ENCODE measurements at regions not wholly inside any gene's neighbourhood (a gene's known extent, or its start where the extent isn't known, plus 50 kb on each side); places are given as distances from the start of the nearest gene placed in this dataset.

GRCh38 chr21:27114111-27114510 lies 147.2 kb upstream of the ADAMTS5 start:
- no peak for FAIRE-seq

DNA sequence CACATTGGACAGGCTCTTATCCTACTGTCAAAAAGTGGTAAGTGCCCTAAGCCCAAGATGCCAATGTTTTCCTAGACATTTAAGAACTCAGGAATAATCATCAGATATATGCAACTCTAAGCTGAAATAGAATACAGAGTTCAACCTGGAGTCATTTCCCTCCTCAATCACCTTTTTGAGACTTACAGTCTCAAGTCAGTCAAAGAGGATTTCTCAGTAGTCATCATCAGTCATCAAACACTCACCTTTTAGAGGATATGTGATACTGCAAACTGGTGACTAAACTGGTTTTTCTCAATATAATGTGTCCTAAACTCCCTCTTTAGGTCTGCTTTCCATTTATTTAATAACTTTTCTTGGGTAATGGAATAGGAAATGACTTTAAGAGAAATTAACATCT lies 145.3 kb upstream of the ADAMTS5 start:
- no peak for FAIRE-seq

GRCh38 chr21:27110956-27111355 lies 144.1 kb upstream of the ADAMTS5 start:
- no peak for FAIRE-seq

DNA sequence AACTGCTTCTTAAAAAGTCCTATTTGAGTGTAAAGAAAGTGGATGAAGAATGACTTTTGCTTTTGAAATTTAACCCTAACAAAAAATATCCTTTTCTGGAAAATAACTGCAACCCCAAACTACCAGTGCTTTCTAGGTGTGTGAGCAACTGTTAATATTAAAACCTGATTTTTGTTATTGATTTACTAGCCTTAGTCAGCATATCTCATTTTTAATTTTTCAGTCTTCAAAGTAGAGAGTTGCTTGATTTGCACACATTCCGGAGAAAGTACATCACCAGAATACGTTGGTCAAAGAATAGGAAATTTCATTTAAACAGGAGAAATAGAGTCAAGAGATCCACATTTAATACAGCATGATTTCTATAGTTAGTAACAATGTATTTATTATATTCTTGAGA lies 141.8 kb upstream of the ADAMTS5 start:
- no peak for FAIRE-seq

DNA sequence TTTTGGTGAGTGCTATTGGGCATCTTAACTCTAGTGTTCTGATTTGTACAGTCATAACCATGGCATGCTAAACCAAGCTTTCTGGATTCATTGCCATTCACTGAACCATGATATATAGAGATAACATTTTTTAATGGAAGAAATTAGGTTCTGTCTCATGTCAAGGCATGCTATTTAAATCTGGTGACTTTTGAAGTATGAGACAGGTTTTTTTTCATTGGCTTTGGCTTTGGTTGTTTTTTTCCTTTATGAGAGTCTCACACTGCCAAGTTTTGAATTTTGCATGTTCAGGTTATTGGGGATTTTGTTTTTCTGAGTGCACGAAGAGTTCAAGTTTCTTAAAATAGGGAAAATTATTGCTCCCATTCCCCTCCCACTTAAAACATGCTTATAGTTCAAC lies 141.3 kb upstream of the ADAMTS5 start:
- FAIRE-seq, result no peak

- FAIRE-seq, result no peak
These were observed 138.1 kb upstream of the ADAMTS5 start for GRCh38 chr21:27104846-27105431.

GRCh38 chr21:27103768-27104167 lies 136.9 kb upstream of the ADAMTS5 start:
- FAIRE-seq, result no peak

- no peak for FAIRE-seq
These were observed 134.6 kb upstream of the ADAMTS5 start for GRCh38 chr21:27101523-27101922.

DNA sequence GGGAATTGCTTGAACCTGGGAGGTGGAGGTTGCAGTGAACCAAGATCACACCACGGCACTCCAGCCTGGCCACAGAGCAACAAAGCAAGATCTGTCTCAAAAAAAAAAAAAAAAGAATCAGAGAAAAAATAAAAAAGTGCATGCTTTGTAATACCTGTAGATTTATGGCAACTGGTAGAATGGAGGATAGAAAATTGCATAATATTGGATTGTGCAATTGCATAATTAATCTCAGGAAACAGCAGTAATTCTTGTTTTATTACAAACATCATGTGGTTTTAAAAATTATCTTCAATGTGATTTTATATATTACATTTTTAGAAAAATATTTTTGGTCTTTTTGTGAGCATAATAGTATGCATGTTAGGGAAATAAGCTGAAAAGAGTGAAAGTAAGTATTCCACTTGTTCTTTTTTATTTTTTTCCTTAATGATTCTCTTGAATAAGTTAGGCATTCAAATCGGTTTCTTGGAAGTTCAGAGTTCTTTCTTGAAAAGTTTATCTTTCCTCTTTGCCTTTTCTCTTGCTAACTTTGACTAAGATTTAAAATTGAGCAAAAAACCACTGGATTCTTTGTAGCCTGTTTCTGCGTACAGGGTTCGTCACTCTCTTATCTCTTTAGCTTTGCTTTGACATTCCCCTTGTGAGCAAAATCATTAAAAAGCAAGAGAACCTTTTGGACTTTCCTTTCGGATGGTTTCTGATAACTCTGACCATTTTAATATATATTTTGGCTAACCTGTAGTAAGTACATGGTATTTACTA lies 127.5 kb upstream of the ADAMTS5 start:
- FAIRE-seq, result no peak

DNA sequence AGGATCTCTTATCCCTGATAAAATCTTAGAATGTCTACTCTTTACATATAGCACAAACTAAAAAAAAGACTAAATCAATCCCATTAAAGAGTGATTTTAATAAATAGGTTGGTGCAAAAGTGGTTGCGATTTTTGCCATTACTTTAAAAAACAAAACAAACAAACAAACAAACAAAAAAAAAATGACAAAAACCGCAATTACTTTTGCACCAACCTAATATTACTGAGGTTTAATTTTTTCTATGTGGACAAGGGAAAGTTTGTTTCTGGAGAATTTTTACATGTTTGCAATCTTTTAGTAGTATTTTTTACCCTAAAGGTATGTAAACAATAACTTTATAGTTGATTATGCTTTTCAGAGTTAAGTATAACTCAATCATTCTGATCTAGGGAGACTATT lies 119.7 kb upstream of the ADAMTS5 start:
- FAIRE-seq, result no peak

- FAIRE-seq, result no peak
These were observed 119.3 kb upstream of the ADAMTS5 start for GRCh38 chr21:27086186-27086585.

GRCh38 chr21:27085387-27085786 lies 118.5 kb upstream of the ADAMTS5 start:
- no peak for FAIRE-seq

- no peak for FAIRE-seq
These were observed 116.3 kb upstream of the ADAMTS5 start for GRCh38 chr21:27083144-27083543.

DNA sequence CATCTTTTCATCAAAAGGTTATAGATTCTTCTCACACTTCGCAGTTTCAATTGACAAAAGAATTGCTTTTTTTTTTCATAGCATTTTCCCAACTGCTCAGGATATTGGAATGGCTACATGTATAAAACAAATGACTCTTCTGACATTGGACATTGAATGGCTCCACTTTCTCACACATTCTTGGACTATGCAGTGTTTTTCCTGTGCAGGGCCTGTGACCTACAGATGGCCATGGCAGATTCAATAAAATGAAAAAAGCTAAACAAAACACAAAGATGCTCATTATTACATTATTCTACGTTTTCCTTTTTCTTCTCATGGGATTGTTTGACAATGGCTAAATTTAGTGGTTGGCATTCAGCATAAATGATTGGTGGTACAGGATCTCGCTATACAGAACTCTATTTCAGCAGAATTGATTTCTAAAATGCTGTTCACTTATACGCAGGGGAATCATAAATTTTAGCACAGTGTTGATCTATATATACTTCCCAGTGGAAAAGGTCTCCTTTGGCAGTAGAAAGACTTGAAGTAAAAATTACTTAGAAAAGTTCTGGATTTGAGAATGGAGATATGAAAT lies 115.6 kb upstream of the ADAMTS5 start:
- FAIRE-seq, result no peak

- no peak for FAIRE-seq
These were observed 112.8 kb upstream of the ADAMTS5 start for GRCh38 chr21:27079636-27080240.

DNA sequence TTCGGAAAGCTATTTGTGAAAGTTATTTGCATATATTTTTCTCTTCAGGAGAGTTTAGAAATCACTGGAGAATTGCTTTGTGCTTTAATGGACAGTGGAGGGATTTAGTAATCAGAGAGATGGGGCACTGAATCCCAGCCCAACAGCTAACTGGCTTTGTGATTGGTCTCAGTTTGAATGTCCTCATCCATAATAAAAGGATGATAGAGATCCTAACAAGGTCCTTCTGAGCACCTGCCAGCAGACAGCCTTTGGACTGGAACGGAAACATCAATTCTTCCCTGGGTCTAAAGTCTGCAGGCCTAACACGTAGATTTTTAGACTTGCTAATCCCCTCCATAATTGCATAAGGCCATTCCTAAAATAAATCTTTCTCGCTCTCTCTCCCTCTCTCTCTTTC lies 112.0 kb upstream of the ADAMTS5 start:
- no peak for FAIRE-seq

- no peak for FAIRE-seq
These were observed 110.6 kb upstream of the ADAMTS5 start for GRCh38 chr21:27077501-27077900.

- no peak for FAIRE-seq
These were observed 109.1 kb upstream of the ADAMTS5 start for GRCh38 chr21:27076025-27076424.

- FAIRE-seq, result peak; percentile 66
These were observed 104.2 kb upstream of the ADAMTS5 start for GRCh38 chr21:27070861-27071670.

DNA sequence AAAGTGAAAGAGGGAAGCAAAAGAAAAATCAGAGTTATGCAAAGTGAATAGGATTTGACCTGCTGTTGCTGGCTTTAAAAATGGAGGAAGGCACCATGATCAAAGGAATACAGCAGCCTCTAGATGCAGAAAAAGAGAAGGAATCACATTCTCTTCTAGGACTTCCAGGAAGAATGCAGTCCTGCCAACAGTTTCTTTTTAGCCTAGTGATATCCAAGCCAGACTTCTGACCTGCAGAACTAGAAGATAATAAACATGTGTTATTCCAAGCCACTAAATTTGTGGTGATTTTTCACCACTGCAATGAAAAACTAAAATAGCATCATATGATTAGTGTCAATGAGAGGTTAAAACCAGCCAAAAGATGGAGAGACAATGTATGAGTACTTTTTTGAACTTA lies 101.9 kb upstream of the ADAMTS5 start:
- no peak for FAIRE-seq

DNA sequence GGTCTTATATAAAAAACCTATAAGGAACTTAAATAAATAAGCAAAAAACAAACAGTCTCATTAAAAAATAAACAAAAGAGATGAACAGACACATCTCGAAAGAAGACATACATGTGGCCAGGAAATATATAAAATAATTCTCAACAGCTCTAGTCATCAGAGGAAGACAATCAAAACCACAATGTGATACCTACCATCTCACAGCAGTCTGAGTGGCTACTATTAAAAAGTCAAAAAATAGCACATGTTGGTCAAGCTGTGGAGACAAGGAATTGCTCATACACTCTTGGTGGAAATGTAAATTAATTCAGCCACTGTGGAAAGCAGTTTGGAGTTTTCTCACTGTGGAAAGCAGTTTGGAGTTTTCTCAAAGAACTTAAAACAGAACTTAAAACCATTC lies 100.3 kb upstream of the ADAMTS5 start:
- FAIRE-seq, result no peak

DNA sequence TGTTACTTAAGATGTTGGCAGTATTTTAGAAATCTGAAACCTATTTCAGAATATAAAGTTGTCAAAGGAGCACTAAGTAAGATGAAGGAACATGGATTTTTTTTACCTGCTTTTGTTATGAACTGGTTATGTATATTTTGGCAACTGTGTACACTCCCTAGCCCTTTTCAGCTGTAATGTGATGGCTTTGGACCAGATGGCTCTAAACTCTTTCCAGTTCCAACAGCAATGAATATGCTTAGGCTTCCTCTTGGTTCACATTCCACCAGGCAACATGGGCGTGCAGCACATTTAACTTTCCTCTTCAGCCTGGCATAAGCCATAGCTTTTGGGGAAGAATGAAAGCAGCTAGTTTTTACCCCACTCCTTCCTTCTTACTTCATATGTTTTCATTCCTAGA lies 95.6 kb upstream of the ADAMTS5 start:
- FAIRE-seq, result no peak

- FAIRE-seq, result no peak
These were observed 94.9 kb upstream of the ADAMTS5 start for GRCh38 chr21:27061770-27062169.

Data from islet of Langerhans (tissue), 1 donor.